ENCODE measurements at regions not wholly inside any gene's neighbourhood (a gene's known extent, or its start where the extent isn't known, plus 50 kb on each side); places are given as distances from the start of the nearest gene placed in this dataset.

DNA sequence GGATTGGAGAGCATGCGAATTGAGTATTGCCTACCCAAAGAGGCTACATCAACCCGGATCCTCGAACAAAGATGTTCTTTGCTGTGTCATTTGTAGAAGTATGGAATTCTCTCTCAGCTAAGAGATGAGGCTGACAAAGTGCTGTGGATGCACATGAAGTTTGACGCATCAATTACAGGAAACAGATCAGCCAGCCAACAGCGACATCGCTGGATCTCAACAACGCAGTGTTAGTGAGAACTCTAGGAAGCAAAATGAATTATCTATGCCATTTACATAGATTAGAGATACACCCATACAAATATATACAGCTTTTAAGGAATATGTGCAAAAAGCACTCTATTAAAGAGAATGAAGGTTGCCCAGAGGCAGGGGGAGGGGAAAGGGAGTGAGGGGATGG lies 160.6 kb upstream of the RGMA start:
- no peak for DNase-seq

- DNase-seq: no peak
Observed at GRCh38 chr15:93247466-93248121, 158.6 kb upstream of the RGMA start.

GRCh38 chr15:93246266-93247242 lies 157.5 kb upstream of the RGMA start:
- no peak for DNase-seq

- DNase-seq: no peak
Observed at GRCh38 chr15:93245661-93246042, 156.6 kb upstream of the RGMA start.

DNA sequence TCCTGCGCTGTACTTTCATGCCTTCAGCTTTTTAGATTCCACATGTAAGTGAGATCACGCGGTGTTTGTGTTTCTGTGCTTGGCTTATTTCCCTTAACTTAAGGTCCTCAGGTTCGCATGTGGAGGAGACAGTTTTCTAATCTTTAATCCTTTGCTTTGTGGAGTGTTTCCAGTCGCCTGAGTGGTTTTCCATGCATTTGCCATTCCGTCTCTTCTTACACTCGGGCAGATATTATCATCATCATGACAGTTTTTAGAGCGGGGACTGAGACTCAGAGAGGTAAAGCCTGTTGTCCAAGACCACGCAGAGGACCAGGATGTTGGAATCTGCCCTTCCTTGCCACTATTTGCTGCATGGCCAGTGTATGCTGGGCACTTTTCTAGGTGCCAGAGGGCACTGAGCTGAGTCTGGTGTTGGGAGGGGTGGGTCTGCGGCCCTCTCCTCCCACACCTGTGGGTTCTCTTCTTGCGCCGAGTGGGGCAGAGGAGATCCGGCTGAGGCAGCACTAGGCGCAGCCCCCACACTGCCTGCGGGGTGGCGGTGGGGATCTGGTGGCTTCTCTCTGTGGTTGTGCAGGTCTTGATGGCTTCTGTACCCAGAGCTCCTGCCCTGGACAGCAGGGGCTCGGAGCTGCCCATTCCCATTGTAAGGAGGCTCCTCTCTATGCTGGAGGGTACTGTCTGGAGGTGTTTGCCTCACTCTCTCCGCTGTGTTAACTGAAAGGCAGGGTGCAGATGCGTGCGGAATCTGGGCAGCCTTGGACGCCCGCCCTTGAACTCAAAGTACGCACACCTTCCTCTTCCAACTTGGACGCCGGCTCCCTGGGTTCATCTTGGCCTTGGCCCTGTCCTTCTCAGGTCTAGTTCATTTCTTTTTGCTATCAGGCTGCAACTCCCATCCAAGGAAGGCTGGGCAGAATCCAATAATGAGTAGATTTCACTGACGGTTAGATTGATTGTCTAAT lies 156.0 kb upstream of the RGMA start:
- no peak for DNase-seq

DNA sequence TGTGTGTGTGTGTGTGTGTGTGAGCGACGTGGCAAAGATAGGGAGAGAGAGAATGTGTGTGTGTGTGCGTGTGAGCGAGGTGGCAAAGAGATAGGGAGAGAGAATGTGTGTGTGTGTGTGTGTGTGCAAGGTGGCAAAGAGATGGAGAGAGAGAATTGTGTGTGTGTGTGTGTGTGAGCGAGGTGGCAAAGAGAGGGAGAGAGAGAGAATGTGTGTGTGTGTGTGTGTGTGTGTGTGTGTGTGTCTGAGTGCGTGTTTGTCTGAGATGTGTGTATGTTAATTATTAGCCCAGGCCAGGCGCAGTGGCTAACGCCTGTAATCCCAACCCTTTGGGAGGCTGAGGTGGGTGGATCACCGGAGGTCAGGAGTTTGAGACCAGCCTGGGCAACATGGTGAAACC lies 154.6 kb upstream of the RGMA start:
- no peak for DNase-seq

GRCh38 chr15:93241696-93242585 lies 152.9 kb upstream of the RGMA start:
- DNase-seq: peak; percentile 65 to 81

DNA sequence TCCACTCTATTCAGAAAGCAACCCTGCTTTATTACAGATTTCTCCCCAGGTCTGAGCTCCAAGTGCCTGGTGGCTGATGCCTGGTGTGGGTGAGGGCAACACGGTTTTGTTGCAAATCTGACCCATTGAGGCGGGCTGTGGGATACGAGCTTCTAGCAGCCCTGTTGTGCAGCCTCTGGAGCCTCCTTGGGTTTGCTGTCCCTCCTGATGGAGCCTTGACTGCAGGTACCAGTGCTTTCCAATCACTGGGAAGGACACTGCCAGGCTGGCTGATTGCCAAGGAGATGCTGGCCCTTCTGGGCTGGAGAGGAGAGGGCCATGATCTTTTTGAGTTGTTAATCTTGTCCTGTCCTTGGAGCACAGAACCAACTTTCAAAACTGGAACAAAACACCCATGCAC lies 151.0 kb upstream of the RGMA start:
- DNase-seq: no peak

DNA sequence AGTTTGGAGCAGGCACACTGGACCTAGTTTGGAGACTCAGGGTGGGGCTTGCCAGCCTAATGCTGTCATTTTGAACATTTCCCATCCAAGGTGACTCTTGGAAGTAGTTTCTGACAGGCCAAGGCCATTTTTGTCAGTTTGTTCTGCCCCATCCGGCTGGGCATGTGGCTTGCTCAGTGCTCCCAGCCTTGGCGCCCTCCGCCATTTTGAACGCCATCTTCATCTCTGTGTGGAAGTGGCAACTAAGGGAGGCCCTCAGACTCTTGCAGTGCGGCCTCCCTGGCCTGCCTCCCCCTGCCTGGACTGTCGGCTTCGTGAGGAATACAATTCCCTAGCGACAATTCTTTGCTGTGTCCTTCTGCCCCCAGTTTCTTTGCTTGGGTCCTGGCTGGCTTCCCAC lies 150.6 kb upstream of the RGMA start:
- DNase-seq: no peak

GRCh38 chr15:93238641-93239040 lies 149.6 kb upstream of the RGMA start:
- no peak for DNase-seq

GRCh38 chr15:93235926-93236780 lies 147.1 kb upstream of the RGMA start:
- DNase-seq: no peak

DNA sequence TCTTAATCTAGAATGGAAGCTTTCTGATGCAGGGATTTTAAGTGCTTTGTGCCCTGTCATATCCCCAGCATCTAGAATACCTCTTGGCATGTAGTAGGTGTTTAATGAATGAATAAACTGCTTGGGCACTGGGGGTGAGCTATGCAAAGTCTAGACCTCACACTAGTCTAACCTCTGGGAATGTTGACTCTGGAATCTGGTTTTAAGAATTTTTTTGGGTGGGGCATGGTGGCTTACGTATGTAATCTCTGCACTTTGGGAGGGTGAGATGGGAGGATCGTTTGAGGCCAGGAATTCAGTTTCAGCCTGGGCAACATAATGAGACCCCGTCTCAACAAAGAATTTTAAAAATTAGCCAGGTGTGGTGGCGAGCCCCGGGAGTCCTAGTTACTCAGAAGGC lies 146.3 kb upstream of the RGMA start:
- DNase-seq: no peak

DNA sequence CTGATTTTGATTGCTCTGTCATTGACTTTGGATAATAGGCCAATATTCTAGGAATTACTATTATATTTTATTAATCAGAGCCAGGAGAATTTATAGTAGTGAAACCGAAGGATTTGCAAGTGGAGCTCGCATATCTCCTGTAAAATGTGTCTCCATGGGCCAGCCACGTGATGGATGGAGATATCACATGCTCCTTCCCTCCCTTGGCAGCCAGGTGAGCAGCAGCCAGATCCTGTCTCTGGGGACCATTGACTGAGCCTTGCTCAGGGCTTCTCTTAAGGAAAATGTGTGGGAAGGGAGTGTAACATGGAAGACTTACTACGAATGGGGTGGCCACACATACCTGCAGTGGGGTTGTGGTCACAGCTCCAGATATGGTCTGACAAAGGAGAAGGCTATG lies 144.7 kb upstream of the RGMA start:
- no peak for DNase-seq

GRCh38 chr15:93232845-93233244 lies 143.8 kb upstream of the RGMA start:
- no peak for DNase-seq

GRCh38 chr15:93231994-93232393 lies 143.0 kb upstream of the RGMA start:
- DNase-seq: no peak

- no peak for DNase-seq
Observed at GRCh38 chr15:93231261-93231925, 142.4 kb upstream of the RGMA start.

- no peak for DNase-seq
Observed at GRCh38 chr15:93228546-93228945, 139.5 kb upstream of the RGMA start.

DNA sequence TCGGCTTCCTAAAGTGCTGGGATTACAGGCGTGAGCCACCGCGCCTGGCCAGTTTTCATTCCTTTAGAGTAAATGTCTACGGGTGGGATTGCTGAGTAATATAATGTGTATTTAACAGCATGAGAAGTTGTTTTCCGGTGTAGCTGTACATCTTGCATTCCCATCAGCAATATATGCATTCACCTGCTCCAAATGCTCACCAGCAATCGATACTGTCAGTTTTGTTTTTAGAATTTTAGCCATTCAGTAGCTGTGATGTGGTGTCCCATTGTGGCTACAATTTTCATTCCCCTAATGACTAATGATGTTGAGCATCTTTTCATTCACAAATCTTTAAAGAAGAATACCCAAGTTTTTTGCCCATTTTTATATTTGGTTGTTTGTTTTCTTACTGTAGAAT lies 134.8 kb upstream of the RGMA start:
- DNase-seq: no peak

DNA sequence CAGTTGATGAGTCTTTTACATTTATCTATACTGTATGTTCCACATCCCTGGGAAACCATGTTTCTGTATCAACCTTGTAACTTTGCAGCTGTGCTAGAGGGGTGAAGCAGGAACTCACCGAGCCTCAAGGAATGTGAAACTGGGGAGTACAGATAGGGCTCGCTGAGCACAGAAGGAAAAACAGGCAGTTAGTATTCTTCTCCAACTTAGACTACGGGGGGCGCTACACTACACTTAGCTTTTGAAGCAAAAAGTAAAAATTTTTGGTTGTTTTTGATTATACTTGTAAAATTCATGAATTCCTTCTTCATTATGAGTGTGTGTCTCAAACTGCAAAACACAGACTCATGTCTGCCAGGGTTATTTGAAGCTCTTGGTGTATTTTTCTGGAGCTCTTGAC lies 132.7 kb upstream of the RGMA start:
- DNase-seq: no peak

GRCh38 chr15:93219859-93220420 lies 130.9 kb upstream of the RGMA start:
- DNase-seq: no peak
